ENCODE measurements at regions not wholly inside any gene's neighbourhood (a gene's known extent, or its start where the extent isn't known, plus 50 kb on each side); places are given as distances from the start of the nearest gene placed in this dataset.

GRCh38 chr7:137172105-137172590 is 171.4 kb downstream of the PTN start:
- DNase-seq: no peak

- peak in 44 of 51 donors; percentile 3 to 77 (median 33) for DNase-seq
These were observed 174.2 kb downstream of the PTN start for GRCh38 chr7:137169282-137169698.

- DNase-seq: no peak
These were observed 175.9 kb downstream of the PTN start for GRCh38 chr7:137167609-137168008.

- DNase-seq: no peak
These were observed 177.2 kb downstream of the PTN start for GRCh38 chr7:137166363-137166762.

- no peak for DNase-seq
These were observed 177.7 kb downstream of the PTN start for GRCh38 chr7:137165786-137166185.

- DNase-seq: no peak
These were observed 178.3 kb downstream of the PTN start for GRCh38 chr7:137165241-137165640.

- DNase-seq: no peak
These were observed 179.3 kb downstream of the PTN start for GRCh38 chr7:137164251-137164650.

GRCh38 chr7:137160236-137160635 is 183.3 kb downstream of the PTN start:
- DNase-seq: no peak

- no peak for DNase-seq
These were observed 186.3 kb downstream of the PTN start for GRCh38 chr7:137157256-137157655.

GRCh38 chr7:137151690-137152052 is 191.9 kb downstream of the PTN start:
- no peak for DNase-seq

GRCh38 chr7:137151041-137151689 is 192.4 kb downstream of the PTN start:
- no peak for DNase-seq

- no peak for DNase-seq
These were observed 196.2 kb downstream of the PTN start for GRCh38 chr7:137147338-137147720.

- no peak for DNase-seq
These were observed 196.8 kb downstream of the PTN start for GRCh38 chr7:137146552-137147337.

- DNase-seq: no peak
These were observed 197.5 kb downstream of the PTN start for GRCh38 chr7:137146012-137146455.

- no peak for DNase-seq
These were observed 201.2 kb downstream of the PTN start for GRCh38 chr7:137142376-137142775.

GRCh38 chr7:137135654-137136350 is 207.7 kb downstream of the PTN start:
- DNase-seq: no peak

- no peak for DNase-seq
These were observed 212.8 kb downstream of the PTN start for GRCh38 chr7:137130751-137131158.

GRCh38 chr7:137129025-137129424 is 214.5 kb downstream of the PTN start:
- no peak for DNase-seq

- no peak for DNase-seq
These were observed 215.7 kb downstream of the PTN start for GRCh38 chr7:137127806-137128205.

- no peak for DNase-seq
These were observed 216.5 kb downstream of the PTN start for GRCh38 chr7:137127058-137127457.

GRCh38 chr7:137122145-137122544 is 221.4 kb downstream of the PTN start:
- no peak for DNase-seq

GRCh38 chr7:137120690-137121089 is 222.8 kb downstream of the PTN start:
- no peak for DNase-seq
